Heart right ventricle (tissue), 16 donors: ENCODE measurements at regions not wholly inside any gene's neighbourhood (a gene's known extent, or its start where the extent isn't known, plus 50 kb on each side); places are given as distances from the start of the nearest gene placed in this dataset.

Experiments
- ATAC-seq, 8 donors: fragments of 200-7000 bp; cut with Tn5 transposase; one replicate each; pipeline ENCODE4 v1.9.1; 2020; ENCODE audit warnings: mild to moderate bottlenecking in 8 of 8, moderate library complexity in 8 of 8, moderate number of reproducible peaks in 1 of 8
- DNase-seq, 2 donors: peaks; one replicate each; pipeline ENCODE4 v3.0.0-alpha.2; 2020
- H3K27ac ChIP-seq, 10 donors: fragments of 200-600 bp; sonication (generic) in 2 of 10; one replicate each; pipeline versions ENCODE4 v1.5.0 to v1.8.0; 2020 to 2022; ENCODE audit warnings: mild to moderate bottlenecking in 3 of 10
- H3K27me3 ChIP-seq, 7 donors: fragments of 200-600 bp; one replicate each; pipeline ENCODE4 v1.8.0; 2021 to 2022; ENCODE audit warnings: mild to moderate bottlenecking in 2 of 7
- H3K36me3 ChIP-seq, 9 donors: fragments of 200-600 bp; sonication (generic) in 1 of 9; one replicate each; pipeline versions ENCODE4 v1.5.0 to v1.8.0; 2020 to 2022; ENCODE audit warnings: mild to moderate bottlenecking in 2 of 9
- H3K4me1 ChIP-seq, 9 donors: fragments of 200-600 bp; sonication (generic) in 1 of 9; one replicate each; pipeline versions ENCODE4 v1.5.0 to v1.8.0; 2020 to 2022; ENCODE audit warnings: mild to moderate bottlenecking in 4 of 9
- H3K4me3 ChIP-seq, 10 donors: fragments of 200-600 bp; sonication (generic) in 2 of 10; one replicate each; pipeline versions ENCODE4 v1.5.0 to v1.8.0; 2020 to 2022; ENCODE audit warnings: mild to moderate bottlenecking in 7 of 10, moderate library complexity in 2 of 10
- H3K9me3 ChIP-seq, 11 donors: fragments of 200-600 bp in 10 of 11; sonication (generic) in 2 of 11; one replicate each; pipeline versions ENCODE4 v1.5.0 to v1.8.0; 2013 to 2022; ENCODE audit warnings: mild to moderate bottlenecking in 2 of 11, control low read depth in 1 of 11, moderate library complexity in 1 of 11
- CTCF ChIP-seq, 9 donors: fragments of 200-600 bp; sonication (generic) in 2 of 9; IDR thresholded peaks; one replicate each; pipeline versions ENCODE4 v1.5.0 to v1.8.0; 2021 to 2022; ENCODE audit warnings: antibody characterized with exemption in 9 of 9, mild to moderate bottlenecking in 5 of 9, moderate library complexity in 1 of 9
- WGBS, 2 donors: extraction: QIAGEN DNeasy Blood & Tissue Kit; methylation state at CpG; one replicate each; pipeline ENCODE4 v1.1.7; 2013; ENCODE audit warnings: inconsistent platforms in 1 of 2; 5-methylcytosine and 5-hydroxymethylcytosine counted together
- intact Hi-C, 10 donors: fragments of 100-400 bp; cut with DNase I; formaldehyde crosslinking; loops; one replicate each; pipeline versions ENCODE4 v1.11.1 to v1.14.2; 2022
- donor health status: Arrhythmogenic right ventricular cardiomyopathy.
- donor health status: ischemic (EF 13 %, LVEDD 7.1; RV severe dilation, severe dysfunction).
- donor health status: healthy with polysubstance abuse.
- donor health status: DM: no; HTN: yes; CAD: no.
- donor health status: DM: no; HTN: no; CAD: no.
- donor health status: ischemic (EF 25% LVEDD 6.9; RV normal size, moderate dysfunction).
- donor health status: ischemic (EF 25% LVEDD 5.7; RV mildly dilated, moderate dysfunction).
- donor health status: healthy.
- donor health status: DM: yes; HTN: yes; CAD: no.
- donor health status: Ischemic cardiomyopathy.
- donor health status: ischemic (EF 35%, LVEDD 5.7; RV mildly dilated, moderate dysfunction).
- donor health status: nonischemic (EF 11% LVEDD 7.7; RV severe dilation, severe dysfunction).
- donor health status: DM: yes; HTN: yes; CAD: no.
- donor health status: PGD.
- donor health status: ischemic (EF 29% LVEDD 5.4; RV normal size, mild dysfunction).
- donor health status: nonischemic (EF 23%, LVEDD 6.1; RV moderate dilation, normal function).

- ATAC-seq (no peak), DNase-seq (no peak)
- H3K36me3 ChIP-seq, result no peaks in the 10 kb centered on the region
- H3K4me3 ChIP-seq, result no peak overlapping the region
- no peak overlapping the region for H3K27ac ChIP-seq
- intact Hi-C loops, result no loop called here
- H3K27me3 ChIP-seq, result peaks cover 0 to 7% (median 0%) of the 10 kb centered on the region in 7 donors
- no peaks in the 10 kb centered on the region for H3K4me1 ChIP-seq
- TF ChIP-seq CTCF (IDR thresholded peaks at IDR 0.05), result no peak
- peaks cover 0 to 5% (median 0%) of the 10 kb centered on the region in 11 donors for H3K9me3 ChIP-seq
These were observed 176.4 kb upstream of the PTER start for GRCh38 chr10:16260388-16260787.

- peaks cover 0 to 6% (median 0%) of the 10 kb centered on the region in 11 donors for H3K9me3 ChIP-seq
- WGBS, 2 donors, result 34 to 56% methylated on average over 1 of the region's 1 CpG
- H3K4me1 ChIP-seq, result no peaks in the 10 kb centered on the region
- H3K27ac ChIP-seq, result no peak overlapping the region
- DNase-seq, result no peak
- H3K36me3 ChIP-seq, result no peaks in the 10 kb centered on the region
- intact Hi-C loops, result loop anchor here in 1 of 10 donors (10.0 kb wide), 1 partner anchor 213 kb away; no protein-coding TSS in a partner anchor
- no peak for ATAC-seq
- TF ChIP-seq CTCF (IDR thresholded peaks at IDR 0.05), result no peak
- H3K27me3 ChIP-seq, result peaks cover 0 to 3% (median 0%) of the 10 kb centered on the region in 7 donors
- no peak overlapping the region for H3K4me3 ChIP-seq
These were observed 165.2 kb upstream of the PTER start for GRCh38 chr10:16271571-16271970.

GRCh38 chr10:16274911-16275310 lies 161.9 kb upstream of the PTER start:
- ATAC-seq, result no peak
- H3K9me3 ChIP-seq, result no peaks in the 10 kb centered on the region
- WGBS, 2 donors, result 68 to 71% methylated on average over 3 of the region's 3 CpGs
- H3K4me1 ChIP-seq, result no peaks in the 10 kb centered on the region
- intact Hi-C loops, result loop anchor here in 1 of 10 donors (10.0 kb wide), 1 partner anchor 210 kb away; no protein-coding TSS in a partner anchor
- no peak overlapping the region for H3K4me3 ChIP-seq
- no peak for TF ChIP-seq CTCF (IDR thresholded peaks at IDR 0.05)
- no peak overlapping the region for H3K27ac ChIP-seq
- H3K27me3 ChIP-seq, result peaks cover 0 to 3% (median 0%) of the 10 kb centered on the region in 7 donors
- DNase-seq, result no peak
- no peaks in the 10 kb centered on the region for H3K36me3 ChIP-seq

GRCh38 chr10:16280595-16280994 lies 156.2 kb upstream of the PTER start:
- Histone ChIP-seq H3K27ac (no peak overlapping the region), H3K36me3 (no peaks in the 10 kb centered on the region), H3K4me1 (no peaks in the 10 kb centered on the region), H3K9me3 (no peaks in the 10 kb centered on the region), H3K4me3 (no peak overlapping the region), H3K27me3 (no peaks in the 10 kb centered on the region)
- TF ChIP-seq CTCF (IDR thresholded peaks at IDR 0.05), result no peak
- 75 to 83% methylated on average over 4 of the region's 4 CpGs for WGBS, 2 donors
- ATAC-seq (peak in 1 of 8 donors; percentile 42), DNase-seq (no peak)
- intact Hi-C loops, result no loop called here
